Hematopoietic multipotent progenitor cell treated with erythropoietin and hydrocortisone succinate and interleukin-3 and kit ligand, for 4 days (in vitro differentiated cells): ENCODE measurements at regions not wholly inside any gene's neighbourhood (a gene's known extent, or its start where the extent isn't known, plus 50 kb on each side); places are given as distances from the start of the nearest gene placed in this dataset.
"Not testable (repeated sequence)": the region's sequence is repeated elsewhere in the genome, so short reads cannot be mapped to it uniquely, and the experiment has no call there.

ENCODE experiments used
- DNase-seq: peaks from one replicate; pipeline ENCODE4 v3.0.0-alpha.2; 2015

GRCh38 chr11:49442669-49443068 lies 234.3 kb upstream of the FOLH1 start:
- DNase-seq = no peak

GRCh38 chr11:49439901-49440300 lies 231.5 kb upstream of the FOLH1 start:
- DNase-seq = not testable (repeated sequence)

GRCh38 chr11:49434308-49434707 lies 225.9 kb upstream of the FOLH1 start:
- not testable (repeated sequence) for DNase-seq

- DNase-seq = no peak
Observed at GRCh38 chr11:49432242-49432848, 223.9 kb upstream of the FOLH1 start.

- no peak for DNase-seq
Observed at GRCh38 chr11:49424136-49424535, 215.7 kb upstream of the FOLH1 start.

DNA sequence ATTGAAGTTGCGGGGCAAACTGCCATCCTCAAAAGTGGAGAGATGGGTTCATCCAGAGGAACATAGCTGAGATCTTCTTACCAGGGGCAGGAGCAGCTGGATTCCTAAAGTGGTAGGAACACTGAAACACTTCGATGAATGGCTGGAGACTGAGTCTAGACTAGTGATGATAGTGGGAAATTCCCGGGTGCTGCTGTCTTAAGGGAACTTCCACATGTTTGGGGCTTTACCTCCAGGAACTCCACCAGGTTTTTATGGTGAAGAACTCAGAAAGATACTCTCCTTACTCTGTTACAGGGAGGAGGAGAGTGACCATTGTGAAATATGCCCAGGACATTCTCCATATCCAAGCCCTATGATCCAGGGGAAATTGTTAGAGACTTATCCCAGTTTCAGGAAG lies 210.5 kb upstream of the FOLH1 start:
- DNase-seq = not testable (repeated sequence)

DNA sequence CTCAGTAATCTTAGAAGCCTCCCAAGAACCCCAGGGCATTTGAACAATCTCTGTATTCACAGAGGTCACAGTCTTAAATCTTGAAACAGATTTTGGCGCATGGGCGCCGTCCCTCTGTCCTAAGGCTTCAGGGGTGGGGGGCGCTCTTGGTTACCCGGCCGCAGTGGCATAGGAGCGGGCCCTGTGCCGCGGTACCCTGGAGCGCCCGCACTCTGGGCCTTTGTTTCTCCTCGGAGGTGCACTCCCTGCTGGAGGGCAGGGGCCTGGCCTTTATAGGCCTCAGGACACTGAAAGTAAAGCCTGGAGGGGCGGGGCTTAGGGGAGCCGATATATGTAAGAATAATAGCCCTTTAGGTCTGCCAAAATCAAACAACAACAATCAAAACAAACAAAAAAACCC lies 197.3 kb upstream of the FOLH1 start:
- DNase-seq = no peak

DNA sequence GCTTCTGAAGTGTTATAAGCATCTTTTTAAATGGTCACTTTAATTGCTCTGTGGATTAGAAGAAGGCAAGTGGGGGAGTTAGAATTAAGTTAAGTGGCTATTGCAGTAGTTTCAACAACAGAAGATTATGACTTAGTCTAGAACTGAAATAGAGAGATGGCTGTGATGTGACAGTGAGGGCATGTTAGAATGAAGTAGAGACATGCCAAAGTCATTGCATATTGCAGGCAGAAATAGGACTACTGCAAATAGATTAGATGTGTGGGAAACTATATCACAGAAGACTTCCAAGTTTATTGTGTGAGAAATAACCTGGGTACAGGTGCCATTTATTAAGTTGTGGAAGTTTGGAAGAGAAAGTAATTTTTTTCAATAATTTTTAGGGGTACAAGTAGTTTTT lies 187.4 kb upstream of the FOLH1 start:
- DNase-seq = not testable (repeated sequence)

- not testable (repeated sequence) for DNase-seq
Observed at GRCh38 chr11:49390362-49390761, 182.0 kb upstream of the FOLH1 start.

DNA sequence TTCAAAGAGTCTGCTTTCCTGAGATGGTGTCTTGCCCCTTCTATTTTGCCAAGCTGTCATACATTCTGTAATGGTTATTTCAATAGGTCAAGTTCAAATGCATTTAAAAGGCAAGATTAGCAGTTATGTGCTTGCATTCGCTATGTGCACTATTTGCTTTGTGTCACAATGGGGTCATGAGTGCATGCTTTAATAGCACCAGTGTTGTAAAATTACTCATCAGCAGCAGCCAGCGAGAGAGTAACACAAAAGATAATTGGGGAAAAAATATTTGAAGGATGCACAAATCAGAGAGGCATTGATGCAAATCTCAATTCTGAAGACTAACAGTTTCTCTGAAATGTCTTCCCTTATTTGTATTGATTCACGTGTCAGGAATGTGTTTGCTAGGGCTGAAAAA lies 180.7 kb upstream of the FOLH1 start:
- not testable (repeated sequence) for DNase-seq

DNA sequence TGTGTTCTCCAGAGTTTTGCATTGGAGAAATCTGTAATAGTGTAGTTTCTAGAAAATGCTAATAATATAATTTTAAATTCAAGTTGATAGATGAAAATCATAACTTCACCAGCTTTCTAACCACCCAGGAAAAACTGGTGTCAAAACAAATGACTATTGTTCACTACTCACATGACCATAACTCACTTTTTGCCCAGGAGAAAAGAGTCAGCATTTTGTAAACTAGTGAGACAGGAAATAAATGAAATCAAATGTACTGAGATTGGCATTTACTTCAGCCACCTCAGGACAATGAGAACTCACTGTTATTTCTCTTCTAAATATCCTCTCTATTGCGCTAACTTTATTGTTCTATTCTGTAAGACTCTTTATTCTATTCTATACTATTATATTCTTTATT lies 176.0 kb upstream of the FOLH1 start:
- DNase-seq = not testable (repeated sequence)

DNA sequence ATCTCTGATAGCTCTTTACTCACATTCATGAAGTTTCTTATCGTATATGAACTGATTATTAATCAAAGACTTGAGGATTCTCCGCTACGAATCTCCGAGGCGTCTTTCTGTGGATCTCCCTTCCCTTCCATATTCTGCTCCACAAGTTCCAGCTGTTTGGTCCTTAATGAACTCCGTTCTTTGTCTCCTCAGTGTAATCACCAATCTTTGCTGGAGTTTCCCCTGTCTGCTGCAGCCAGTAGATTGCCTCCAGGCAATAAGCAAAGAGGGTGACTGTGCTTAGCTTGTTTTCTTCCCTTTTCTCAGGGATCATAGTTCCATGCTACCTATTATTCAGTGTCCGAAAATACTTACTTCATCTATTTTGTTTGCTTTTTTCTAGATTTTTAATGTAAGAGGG lies 169.6 kb upstream of the FOLH1 start:
- DNase-seq = no peak

DNA sequence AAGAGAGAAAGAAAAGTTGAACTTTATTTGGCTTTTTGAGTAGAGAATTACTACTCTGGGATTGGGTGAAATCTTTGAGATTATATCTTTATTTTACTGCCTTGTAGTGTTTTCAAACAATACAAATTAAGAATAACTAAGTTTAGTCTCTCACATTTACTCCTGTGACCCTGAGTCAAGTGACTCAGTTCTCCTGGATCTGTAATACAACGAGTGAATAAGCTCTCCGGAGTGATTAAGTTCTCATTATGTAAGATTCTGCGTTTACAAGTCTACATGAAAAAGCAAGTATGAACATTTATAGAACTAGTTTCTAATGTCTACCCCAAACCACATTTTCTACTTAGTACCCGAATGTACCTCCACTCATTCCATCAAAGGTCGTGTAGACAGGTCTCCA lies 165.5 kb upstream of the FOLH1 start:
- DNase-seq = not testable (repeated sequence)

- DNase-seq = not testable (repeated sequence)
Observed at GRCh38 chr11:49373385-49373784, 165.0 kb upstream of the FOLH1 start.

GRCh38 chr11:49372137-49372536 lies 163.7 kb upstream of the FOLH1 start:
- DNase-seq = peak; percentile 2

DNA sequence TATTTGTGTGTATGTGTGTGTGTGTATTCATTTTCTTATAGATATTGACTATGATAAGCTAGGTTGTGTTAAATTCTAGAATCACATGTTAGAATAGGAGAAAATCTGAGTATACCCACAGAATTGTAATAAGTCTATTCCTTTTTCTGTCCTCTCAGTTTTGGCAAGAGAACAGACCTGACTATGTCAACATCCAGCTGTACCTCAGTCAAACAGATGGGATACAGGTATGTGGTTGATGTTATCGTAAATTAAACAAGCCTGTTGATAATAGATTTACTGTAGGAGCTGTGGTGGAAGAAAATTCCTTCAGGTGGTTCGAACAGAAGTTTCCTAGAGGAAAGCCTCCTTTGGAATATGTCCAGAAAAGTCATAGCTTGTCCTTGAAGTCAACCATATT lies 160.2 kb upstream of the FOLH1 start:
- DNase-seq = not testable (repeated sequence)

DNA sequence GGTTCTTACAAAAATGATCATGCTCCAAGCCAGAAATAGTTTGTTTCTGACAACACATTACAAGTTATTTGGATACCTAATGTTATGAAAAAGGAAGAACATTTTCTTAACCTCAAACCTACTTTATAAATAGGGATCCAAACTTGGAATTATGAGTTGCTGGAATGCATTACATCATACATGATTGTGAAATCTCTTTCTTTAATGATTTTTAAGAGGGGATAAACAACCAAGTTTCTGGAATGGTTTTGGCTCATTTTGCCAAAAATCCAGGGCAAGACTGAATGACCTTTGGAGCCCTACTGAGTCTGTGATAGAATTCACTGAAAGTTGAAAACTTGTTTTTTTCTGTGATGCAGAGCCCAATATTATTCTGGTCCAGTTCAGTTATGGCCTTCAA lies 157.0 kb upstream of the FOLH1 start:
- not testable (repeated sequence) for DNase-seq

GRCh38 chr11:49362994-49363393 lies 154.6 kb upstream of the FOLH1 start:
- not testable (repeated sequence) for DNase-seq

DNA sequence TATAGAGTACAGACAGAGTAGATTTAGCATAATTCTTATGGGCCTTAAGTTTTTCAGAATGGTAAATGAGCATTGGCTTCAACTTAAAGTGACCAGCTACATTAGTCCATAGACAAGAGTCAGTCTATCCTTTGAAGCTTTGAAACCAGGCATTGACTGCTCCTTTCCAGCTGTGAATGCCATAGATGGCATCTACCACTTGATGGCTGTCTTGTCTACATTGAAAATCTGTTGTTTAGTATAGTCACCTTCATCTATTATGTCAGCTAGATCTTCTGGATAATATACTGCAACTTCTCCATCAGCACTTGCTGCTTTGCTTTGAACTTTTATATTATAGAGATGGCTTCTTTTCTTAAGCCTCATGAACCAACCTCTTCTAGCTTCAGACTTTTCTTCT lies 146.1 kb upstream of the FOLH1 start:
- not testable (repeated sequence) for DNase-seq

DNA sequence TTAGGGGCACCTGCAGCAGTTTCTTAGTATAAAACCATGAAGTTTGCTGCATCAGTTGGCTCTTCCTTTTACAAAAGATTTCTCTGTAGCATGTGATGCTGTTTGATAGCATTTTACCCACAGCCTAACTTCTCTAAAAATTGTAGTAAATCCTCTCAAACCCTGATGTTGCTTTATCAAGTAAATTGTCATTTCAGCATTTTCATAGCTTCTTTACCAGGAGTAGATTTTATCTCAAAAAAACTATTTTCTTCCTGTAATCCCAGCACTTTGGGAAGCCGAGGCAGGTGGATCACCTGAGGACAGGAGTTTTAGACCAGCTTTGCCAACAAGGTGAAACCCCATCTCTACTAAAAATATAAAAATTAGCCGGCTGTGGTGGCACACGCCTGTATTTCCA lies 144.5 kb upstream of the FOLH1 start:
- DNase-seq = not testable (repeated sequence)

GRCh38 chr11:49346627-49347026 lies 138.2 kb upstream of the FOLH1 start:
- DNase-seq = not testable (repeated sequence)

DNA sequence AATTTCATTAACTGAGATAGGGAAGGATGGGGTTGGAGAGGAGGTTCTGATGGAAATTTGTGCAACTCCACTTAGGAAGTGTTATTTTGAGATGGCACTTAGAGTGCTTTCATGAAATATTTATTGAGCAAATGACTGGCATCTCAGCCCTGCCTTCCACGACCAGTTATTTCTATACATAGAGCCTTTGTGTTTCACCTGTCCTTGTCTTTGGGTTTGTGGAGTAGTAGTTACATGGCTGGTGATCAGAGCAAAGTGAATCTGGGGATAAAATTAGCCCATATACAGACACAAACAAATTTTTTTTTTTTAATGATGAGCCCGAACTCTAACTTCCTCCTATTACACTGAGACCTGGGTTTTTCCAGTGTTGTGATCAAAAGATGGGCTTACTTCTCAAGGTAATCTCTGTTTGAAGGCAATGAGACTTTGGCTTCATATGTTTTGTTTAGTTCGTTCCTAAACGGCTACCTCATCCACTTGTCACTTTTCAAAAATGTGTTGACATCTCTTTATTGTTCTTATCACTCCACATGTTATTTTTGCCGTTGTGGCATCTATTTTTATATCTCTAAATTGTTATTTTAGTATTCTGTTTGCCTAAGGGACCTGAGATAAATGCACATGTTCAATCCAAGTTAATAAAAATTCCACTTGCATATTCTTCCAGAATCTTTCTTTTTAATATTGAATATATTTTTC lies 120.2 kb upstream of the FOLH1 start:
- not testable (repeated sequence) for DNase-seq

GRCh38 chr11:49327766-49328165 lies 119.4 kb upstream of the FOLH1 start:
- DNase-seq = not testable (repeated sequence)

GRCh38 chr11:49326651-49327050 lies 118.2 kb upstream of the FOLH1 start:
- not testable (repeated sequence) for DNase-seq

GRCh38 chr11:49316180-49316579 lies 107.8 kb upstream of the FOLH1 start:
- no peak for DNase-seq
